ENCODE measurements at regions not wholly inside any gene's neighbourhood (a gene's known extent, or its start where the extent isn't known, plus 50 kb on each side); places are given as distances from the start of the nearest gene placed in this dataset.

DNA sequence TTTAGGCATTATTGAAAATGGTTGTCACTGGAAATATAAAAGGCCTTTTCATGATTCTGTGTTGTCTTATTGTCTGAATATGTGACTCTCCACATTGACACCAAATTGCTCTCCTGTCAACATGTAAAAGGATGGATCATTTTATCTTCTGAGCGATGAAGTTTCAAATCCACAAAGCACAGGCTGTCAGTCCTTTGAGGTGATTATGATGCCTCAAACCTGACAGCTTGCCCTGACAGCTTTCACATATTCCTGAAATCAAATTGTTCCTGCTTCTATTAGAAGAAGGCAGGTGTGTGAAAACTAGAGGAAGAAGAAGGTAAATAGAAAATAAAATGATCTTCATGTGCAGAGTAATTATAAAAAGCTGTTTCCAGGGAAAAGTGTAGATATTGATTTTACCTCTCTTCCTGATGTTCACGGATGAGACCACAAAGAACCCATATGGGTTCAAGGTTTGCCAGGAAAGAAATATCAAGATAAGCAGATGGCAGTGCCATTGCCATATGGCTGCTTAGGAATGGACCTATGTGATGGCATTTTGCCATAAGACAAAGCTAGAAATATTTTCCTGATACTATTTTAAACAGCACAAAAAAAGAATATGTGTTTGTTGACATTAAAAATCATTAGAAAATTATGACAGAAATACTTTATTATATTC lies 1006.3 kb upstream of the AGA start:
- DNase-seq: no peak

DNA sequence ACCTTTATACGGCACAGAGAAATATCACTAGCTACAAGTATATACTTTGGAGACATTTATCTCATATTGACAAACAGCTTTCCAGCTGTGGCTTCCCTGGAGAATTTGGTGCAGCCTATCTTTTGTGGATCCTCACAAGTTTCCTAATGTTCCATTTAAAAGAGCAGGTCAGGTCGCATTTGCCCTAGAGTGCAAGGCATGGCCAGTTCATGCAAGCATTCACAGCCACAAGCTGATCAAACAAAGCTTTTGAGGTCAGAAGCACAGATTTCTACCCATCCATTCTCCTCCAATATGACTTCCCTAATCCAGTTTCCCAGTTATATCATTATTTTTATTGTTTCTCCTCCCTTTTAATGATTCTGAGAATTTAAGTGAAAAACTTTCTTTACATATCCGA lies 1008.4 kb upstream of the AGA start:
- DNase-seq: no peak

DNA sequence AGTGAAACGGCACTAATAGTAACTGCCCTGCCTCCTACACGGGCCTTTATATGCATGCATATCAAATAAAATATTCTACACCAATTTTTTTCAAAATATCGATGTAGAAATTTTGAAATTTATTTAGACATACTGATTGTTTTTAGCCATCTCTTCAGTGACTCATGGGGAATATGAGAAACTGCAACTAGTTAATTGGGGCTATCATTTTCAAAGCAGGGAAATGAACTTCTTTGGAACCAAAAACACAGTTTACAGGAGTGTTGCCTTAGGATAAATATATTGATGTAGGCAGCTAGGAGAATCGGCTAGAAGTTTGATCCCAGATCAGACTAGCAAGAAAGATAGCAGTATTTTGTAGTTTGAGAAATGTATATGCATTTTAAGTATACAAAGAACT lies 1010.8 kb upstream of the AGA start:
- no peak for DNase-seq

DNA sequence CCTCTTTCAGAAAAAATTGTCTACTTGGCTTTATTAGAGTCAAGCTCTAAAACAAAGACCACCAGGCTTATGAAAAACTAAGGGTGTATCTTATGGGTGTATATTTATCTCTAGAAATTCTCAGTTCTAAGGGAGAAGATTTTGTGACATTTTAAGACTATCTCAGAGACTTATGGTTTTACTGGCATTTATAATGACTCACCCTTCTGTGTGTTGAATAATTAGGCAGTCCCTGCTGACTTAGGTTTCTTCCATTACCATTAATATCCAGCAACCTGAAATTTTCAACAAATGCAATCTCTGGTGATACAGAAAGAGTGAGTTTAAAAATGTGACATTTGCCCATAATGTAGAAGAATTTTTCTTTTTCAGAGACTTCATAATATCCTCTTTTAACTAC lies 1015.0 kb upstream of the AGA start:
- DNase-seq: no peak

DNA sequence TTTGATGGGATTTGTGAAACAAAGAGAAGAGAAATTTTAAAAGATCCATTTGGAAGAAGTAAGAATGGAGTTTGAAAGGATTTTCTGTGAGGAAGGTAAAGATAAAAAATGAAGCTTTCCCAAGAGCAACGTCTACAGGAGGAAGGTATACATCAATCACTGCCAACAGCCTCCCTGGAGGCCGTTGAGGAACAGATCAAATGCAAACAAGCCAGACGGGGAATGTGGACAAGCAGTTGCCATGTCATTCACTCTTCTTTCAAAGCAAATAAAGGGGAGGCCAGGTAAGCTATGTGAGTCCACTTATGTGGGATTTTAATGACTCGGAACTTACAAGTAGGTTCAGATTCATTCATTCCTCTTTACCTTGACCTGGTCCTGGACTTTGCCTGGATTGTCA lies 1020.5 kb upstream of the AGA start:
- DNase-seq: no peak

DNA sequence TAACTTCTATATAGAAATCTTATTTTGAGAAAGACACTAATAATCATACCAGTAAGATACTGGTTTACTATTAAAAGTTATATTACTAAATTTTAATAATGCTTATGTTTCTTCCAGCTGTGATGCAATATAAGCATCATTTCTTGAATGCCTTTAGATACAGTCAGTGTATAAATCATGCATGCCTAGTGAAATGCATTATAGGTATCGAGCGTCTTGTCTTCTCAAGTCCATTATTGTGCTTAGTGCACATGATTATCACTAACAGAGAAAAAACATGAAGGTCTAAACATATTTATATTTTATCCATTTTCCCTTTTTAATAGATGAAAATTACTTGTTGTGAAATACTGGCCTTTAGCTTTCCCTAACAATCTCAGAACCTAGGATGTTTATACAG lies 1021.5 kb upstream of the AGA start:
- DNase-seq: no peak

DNA sequence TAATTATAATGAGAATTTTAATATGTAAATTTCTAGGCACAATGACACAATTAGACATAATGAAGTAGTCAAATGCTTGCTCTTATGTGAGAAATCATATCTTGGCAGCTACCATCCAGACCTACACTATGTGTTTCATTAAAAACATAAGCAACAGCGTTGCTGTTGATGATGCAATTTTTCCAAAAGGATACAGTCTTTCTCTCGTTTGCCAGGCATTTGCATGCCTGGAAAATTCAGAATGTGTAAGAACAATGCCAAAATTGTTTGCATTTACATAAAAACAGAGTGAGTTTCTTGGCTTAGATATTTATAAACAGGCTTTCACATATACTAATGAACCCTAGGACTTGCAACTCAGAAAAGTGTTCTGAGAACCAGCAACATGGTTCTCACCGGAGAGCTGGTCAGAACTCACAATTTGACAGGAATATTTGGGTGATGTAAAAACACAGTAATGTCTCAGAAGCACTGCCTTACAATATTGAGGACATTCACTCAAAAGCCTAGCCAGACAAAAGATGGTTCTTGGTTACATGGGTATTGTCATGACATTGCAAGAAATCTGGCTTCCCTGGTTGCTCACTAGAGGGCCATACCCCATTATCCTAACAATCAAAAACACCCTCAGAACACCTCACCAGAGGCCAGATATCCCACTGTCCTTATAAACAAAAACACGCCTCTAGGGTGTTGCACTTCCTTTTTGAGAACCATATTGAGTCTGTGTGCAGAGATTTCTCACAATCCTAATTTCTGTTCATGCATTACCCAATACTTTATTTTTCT lies 1029.0 kb upstream of the AGA start:
- DNase-seq: no peak

DNA sequence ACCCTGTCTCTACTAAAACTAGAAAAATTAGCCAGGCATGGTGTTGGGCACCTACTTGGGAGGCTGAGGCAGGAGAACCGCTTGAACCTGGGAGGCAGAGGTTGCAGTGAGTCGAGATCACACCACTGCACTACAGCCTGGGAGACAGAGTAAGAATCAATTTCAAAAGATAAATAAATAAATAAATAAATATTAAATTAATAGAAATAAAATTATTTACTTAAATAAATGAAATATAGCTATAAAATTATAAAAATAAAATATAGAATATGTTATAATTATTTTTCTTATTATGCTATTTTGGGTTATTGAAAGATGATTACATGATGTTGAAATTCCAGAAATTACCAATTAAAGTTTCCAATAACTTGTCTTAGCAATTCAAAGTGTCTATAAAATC lies 1029.8 kb upstream of the AGA start:
- DNase-seq: no peak

DNA sequence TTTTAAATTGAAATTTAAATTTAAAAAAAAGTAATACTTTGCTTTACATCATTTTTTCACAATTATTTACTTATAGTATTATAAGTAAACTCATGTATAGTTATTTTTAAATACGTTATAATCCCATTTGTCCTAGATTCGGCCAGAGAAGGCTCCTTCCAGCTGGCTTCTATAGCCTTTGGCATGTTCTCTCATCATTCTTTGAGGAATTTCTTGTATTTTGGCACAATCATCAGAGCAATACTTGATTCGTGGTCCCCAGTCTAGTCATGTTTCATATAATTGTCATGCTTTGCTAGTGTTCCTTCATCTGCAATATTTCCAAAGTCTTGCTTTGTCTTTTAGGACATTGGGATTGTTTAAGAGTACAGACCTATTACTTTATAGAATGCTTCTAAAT lies 1037.9 kb upstream of the AGA start:
- no peak for DNase-seq

DNA sequence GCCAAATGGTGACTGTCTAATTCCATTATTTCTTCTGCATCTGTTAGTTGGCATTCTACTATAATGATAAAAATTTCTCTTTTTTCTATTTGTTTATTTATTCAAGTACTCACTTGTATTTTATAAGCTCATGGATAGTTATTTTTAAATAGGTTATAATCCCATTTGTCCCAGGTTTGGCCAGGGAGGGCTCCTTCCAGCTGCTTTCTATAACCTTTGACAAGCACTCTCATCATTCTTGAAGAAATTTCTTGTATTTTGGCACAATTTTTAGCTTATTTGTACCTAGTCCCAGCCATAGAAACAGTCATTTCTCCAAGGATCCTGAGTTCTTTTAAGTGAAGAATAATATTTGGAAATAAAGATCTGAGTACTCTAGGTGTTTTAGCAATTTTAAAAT lies 1038.6 kb upstream of the AGA start:
- DNase-seq: no peak

DNA sequence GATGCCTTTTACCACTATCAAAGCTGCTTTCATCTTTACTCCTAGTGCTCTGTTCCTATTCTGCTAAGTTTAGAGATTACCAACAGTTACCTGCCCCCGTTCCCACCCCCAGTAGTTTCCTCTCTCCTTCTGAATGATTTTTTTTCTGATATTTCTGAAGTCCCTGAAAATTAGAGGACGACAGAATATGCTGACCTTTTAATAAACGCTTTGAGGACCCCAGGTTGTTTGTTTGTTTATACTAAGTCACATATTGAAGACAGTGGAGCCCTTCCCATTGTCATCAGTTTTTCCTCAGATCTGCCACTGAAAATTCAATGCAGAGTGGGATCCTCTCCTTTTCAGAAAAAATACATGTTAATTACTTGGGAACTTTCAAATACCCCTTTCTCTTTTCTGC lies 1039.3 kb upstream of the AGA start:
- DNase-seq: no peak

DNA sequence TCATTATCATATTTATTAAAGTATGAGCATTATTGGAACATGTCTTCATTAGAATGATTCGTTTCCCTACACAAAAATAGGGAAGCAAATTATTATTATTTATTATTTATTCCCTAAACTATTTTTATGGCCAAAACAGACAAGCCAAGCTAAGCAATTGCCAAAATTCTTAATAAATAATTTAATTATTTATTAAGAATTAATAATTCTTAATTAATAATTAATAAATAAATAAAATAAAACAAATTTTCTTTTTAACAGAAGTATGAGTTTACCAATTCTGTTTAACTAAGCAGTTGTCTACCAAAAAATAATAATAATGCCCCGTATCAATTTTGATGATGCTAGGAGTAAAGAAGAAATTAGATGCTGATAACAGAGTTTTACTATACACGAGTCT lies 1080.8 kb upstream of the AGA start:
- no peak for DNase-seq

DNA sequence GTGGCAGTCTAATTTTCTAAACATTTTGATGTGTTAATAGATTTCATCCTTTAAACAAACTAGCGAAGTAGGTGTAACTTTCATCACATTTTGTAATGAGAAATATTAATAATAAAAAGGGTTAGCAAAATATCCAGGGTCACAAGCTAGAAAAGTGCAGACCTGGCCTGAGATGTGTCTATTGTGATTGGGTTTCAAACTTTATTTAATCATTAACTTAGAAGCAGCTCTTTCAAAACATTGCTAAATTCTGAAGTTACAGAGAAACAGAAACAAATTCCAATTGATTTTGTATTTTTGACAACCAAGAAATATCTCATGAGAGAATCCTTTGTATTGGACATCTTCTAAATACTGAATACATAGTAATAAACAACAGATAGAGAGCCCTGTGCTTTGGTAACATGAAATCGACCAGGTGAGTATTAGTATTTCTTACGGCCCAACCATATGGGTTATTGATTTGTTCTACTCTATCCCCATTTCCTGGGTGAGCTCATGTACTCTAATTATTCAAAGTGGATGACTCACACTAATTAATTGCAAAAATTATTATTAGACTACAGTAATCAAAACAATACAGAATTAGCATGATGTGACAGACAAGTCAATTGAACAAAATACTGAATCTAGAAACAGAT lies 1093.8 kb upstream of the AGA start:
- no peak for DNase-seq

DNA sequence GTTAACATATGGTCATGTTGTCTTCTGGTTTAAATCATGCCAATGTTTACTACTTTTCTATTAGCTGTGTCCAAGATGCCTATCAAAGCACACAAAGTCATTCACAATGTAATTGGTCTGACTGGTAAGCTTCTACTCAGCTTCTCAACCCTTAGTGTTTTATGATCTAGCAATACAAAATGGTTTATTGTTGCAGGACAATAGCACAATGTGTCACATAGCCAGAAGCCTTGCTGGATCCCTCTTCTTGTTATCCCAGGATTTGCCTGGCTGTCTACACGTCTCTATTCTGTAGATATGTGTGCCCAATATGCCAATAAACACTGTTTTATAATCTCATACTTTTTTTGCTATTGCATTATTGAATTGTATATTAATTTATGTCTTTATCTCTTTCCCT lies 1111.0 kb upstream of the AGA start:
- no peak for DNase-seq

DNA sequence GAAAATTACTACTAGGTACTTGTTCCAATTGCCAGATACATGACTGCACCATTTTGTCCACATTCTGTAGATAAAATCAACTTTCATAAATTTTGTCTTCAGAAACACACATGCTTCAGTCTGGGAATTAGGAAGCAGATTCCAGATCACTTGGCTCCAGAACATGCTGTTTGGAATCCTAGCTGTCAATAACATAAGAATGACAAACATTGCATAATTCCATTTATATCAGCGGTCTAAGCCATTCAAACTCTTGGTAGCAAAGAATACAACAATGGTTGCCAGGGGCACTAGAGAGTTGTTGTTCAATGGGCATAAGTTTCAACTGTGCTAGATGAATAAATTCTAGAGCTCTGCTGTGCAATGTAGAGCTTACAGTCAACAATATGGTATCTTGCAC lies 1112.1 kb upstream of the AGA start:
- no peak for DNase-seq

DNA sequence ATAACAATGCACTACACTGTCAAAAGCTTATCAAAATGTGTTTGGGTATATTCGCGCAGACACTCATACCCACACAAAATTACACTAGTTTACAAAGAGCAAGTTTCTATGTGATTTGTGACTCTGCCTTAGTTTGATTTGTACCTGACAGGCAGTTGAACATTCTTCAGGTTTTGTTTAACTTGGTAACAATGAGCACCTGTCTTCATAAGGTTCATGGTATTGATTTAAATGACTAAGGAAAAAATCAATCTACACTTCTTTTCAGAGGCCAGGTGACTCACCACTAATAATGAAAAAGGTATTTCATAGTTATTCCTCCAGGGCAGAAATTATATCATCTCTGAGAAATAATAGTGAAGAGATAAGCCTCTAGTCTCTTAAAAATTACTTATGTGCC lies 1114.6 kb upstream of the AGA start:
- DNase-seq: no peak

DNA sequence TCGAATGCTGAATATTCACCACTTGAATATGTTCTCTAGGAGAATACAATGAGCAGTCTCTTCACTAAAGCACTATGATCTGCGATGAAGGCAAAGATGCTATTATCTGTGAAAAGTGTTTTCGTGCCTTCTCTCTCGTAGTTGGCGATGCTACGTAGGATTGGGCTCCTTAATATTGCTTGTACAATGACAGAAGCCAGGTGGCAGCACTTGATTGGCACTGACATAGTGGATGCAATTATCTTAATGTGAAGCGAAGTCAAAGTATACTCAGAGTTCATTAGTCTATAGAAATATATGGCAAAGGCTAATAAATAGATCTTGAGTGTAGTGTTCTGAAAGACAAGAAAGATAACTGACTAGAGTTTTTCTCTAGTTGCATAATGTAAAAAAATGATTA lies 1135.7 kb upstream of the AGA start:
- DNase-seq: no peak

DNA sequence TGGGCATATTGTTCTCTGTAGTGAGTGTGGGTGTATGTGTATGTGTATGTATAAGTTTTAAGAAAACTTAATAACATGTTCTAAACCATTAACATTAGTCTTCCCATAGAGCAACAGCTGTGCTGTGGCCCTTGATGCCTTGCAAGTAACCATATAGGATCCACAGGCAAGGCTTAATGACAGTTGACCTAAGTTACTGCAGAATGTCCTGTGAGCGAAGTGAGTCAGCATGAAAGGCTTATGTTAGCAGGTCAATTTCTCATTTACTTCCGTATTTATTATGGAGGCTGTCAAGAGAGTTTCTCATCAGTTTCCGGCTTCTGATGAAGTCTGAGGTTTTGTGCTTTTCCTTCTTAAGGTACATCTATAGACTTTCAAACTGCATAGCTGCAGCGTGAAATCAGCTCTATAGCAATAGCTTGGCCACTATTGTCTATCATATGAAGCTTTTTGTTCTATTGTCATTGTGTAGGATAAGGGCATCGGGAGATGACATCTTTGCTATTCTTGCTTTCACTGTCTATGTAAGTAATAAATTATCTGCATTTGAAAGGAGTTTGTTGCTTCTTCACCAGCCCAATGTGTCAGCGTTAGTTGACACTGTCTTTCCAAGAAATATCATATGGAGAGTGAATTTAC lies 1153.4 kb upstream of the AGA start:
- DNase-seq: no peak

DNA sequence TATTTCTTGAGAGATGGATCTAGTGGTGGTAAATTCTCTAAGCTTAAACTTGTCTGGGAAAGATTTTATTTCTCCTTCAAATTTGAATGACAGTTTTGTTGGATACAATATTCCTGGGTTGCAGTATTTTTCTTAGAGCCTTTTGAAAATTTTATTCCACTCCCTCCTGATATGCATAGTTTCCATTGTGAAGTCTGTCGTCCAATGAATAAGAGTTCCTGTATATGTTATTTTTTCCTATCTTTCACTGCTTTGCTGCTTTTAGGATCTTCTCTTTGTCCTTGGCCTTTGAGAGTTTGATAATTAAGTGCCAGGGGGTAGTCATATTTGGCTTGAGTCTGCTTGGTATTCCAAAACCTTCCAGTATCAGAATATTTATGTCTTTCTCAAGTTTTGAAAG lies 1156.4 kb upstream of the AGA start:
- DNase-seq: no peak

DNA sequence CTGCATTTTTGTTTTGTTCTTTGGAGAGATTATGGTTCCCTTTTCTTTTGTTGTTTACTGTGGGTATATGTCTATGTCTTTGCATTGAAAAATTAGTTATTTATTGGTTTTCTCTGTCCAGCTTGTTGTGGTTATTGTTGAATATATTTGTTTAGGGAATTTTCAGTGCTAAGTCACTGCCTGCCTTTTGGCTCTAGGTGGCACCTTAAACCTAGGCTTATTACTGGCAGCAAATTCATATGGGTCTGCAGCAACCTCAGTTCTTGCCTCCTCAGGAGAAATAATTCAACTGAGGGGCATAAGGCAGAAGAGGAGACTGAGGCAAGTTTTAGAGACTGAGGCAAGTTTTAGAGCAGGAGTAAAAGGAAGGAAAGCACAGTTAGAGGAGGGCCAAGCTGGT lies 1157.3 kb upstream of the AGA start:
- DNase-seq: no peak

DNA sequence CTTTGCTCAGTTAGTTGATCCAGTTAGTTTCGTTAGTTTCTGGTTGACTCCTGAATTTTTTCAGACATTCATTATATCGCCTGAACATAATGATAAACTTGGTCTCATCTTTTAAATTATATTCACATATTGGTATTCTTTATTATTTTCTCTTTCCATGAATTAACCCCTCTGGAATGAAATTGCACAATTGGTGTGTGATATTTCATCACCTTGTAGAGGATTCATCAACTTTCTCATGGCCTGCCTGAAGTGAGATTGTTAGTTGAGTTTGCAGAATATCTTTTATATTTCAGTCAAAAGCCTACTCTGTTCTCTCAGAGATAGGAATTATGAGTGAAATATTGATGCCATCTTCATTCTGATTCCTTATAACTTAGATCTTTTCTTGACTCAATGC lies 1160.6 kb upstream of the AGA start:
- DNase-seq: no peak

DNA sequence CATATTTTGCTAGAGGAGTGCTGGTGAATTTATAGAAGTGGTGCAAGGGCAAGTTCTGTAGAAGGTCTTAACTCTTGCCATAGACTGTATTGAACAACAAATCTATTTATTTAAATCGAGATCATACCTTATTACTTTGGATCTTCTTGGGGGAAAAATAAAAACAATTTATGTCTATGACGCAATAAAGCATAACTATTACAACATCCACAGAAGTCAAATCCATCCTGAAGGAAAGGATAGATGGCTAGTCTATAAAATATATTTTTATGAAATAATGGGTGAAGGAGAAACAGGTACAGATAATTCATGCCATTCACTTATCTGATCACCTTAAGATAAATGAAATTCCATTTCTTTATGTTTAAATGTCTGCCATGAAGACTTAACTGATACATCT lies 1168.8 kb upstream of the AGA start:
- DNase-seq: no peak

DNA sequence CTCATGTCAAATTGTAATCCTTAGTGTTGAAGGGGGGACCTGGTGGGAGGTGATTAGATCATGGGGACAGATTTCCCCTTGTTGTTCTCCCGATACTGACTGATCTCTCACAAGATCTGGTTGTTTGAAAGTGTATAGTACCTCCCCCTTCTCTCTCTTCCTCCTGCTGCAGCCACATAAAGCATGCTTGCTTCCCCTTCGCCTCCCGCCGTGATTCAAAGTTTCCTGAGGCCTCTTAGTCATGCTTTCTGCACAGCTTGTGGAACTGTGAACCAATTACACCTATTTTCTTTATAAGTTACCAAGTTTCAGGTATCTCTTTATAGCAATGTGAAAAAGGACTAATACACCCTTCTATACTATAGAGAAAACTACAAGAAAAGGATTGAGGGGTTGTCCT lies 1170.5 kb upstream of the AGA start:
- DNase-seq: no peak

DNA sequence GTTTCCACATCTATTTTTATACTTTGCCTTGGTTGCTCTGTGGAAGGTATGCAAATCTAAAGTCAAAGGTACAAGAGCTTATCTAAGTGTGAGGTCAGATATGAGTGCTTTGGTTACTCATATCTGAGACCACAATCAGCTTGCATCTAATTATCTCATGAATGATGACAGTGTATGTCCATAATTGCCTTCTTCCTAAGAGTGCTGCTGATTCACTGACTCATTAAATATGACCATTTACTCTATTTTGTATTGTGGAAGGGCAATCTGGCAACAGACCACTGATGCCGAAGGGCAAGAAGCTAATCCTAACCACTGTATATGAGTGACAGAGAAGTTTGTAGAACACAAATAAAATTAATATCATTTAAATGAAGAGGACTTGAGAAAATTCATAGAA lies 1190.2 kb upstream of the AGA start:
- no peak for DNase-seq

All from activated naive CD4-positive, alpha-beta T cell (primary cell).